Gastroesophageal sphincter (tissue), 4 donors: ENCODE measurements at regions not wholly inside any gene's neighbourhood (a gene's known extent, or its start where the extent isn't known, plus 50 kb on each side); places are given as distances from the start of the nearest gene placed in this dataset.
"Not testable (repeated sequence)": the region's sequence is repeated elsewhere in the genome, so short reads cannot be mapped to it uniquely, and the experiment has no call there.

Experiments
- ATAC-seq: fragments of 150-250 bp; one replicate; pipeline ENCODE4 v1.9.1; 2016; ENCODE audit warnings: mild to moderate bottlenecking, moderate library complexity
- H3K27ac ChIP-seq, 4 donors: fragments of 200-600 bp; sonication (generic) in 3 of 4; 1 replicate in 3 of 4; 2 replicates in 1 of 4; pipeline ENCODE4 v1.5.1; 2016 to 2019
- H3K27me3 ChIP-seq: fragments of 200-600 bp; sonication (generic); one replicate; pipeline ENCODE4 v1.5.1; 2019
- H3K36me3 ChIP-seq, 2 donors: fragments of 200-600 bp; sonication (generic); one replicate each; pipeline ENCODE4 v1.5.1; 2019; ENCODE audit warnings: control low read depth in 1 of 2
- H3K4me1 ChIP-seq, 3 donors: fragments of 200-600 bp; sonication (generic); 1 replicate in 2 of 3; 2 replicates in 1 of 3; pipeline ENCODE4 v1.5.1; 2016 to 2019; ENCODE audit warnings: control low read depth in 2 of 3
- H3K4me3 ChIP-seq, 2 donors: fragments of 200-600 bp; sonication (generic); one replicate each; pipeline ENCODE4 v1.5.1; 2019; ENCODE audit warnings: mild to moderate bottlenecking in 1 of 2, moderate library complexity in 1 of 2
- H3K9me3 ChIP-seq, 3 donors: fragments of 200-600 bp; sonication (generic); one replicate each; pipeline ENCODE4 v1.5.1; 2017 to 2019; ENCODE audit warnings: control low read depth in 2 of 3
- EP300 ChIP-seq: sonication (generic); formaldehyde crosslinking; IDR thresholded peaks from one replicate; pipeline ENCODE4 v1.6.1; 2017; ENCODE audit warnings: antibody characterized with exemption, mild to moderate bottlenecking
- POLR2A ChIP-seq, 2 donors: fragments of 450-650 bp; IDR thresholded peaks; one replicate each; pipeline ENCODE4 v1.6.1; 2017; ENCODE audit warnings: antibody characterized with exemption in 2 of 2, mild to moderate bottlenecking in 2 of 2, moderate library complexity in 1 of 2
- POLR2AphosphoS5 ChIP-seq: sonication (generic); formaldehyde crosslinking; IDR thresholded peaks from one replicate; pipeline ENCODE4 v1.6.1; 2017; ENCODE audit warnings: antibody characterized with exemption
- WGBS, 2 donors: methylation state at CpG; one replicate each; pipeline ENCODE4 v1.1.5; 2018; ENCODE audit warnings: low coverage in 1 of 2; 5-methylcytosine and 5-hydroxymethylcytosine counted together
- TF ChIP-seq, protein P1 (sequence below), 4 experiments: fragments of 200-600 bp in 2 of 4; fragments of 450-650 bp in 2 of 4; sonication (generic) in 1 of 4; IDR thresholded peaks; one replicate each; pipeline ENCODE4 v1.5.1; 2017 to 2019; ENCODE audit warnings: antibody characterized with exemption in 4 of 4, mild to moderate bottlenecking in 2 of 4, moderate library complexity in 2 of 4

DNA sequence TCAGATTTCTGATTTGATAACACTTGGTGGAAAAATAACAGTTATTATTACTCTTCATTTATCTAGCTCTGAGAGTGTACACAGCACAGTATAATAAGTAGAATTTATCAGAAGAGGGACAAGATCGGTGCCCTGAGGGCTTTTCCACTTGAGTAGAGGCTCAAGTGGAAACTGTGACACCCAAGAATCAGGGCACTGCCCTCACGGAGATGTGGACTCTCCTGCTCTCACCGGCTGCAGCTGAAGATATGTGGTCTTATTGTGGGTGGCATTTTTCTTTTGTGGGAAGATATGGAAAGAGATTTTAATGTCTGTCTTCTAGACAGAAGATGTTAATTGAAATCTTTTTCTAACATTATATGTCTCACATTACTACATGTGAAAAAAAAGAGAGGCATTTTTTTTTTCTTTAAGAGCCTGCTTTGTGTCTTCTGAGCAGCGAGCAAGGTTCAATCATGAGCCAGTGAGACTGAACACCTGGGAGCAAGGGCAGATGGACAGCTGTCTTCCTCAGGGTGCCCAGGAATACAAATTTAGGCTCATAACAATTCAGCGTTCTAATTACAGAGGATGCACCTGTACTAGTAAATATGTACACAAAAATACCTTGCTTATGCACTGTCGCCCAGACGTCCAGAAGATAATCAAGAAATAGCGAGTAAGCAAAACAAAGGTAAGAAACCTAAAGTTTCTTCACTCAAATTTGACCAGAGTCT lies 1098.2 kb upstream of the FANCL start:
- WGBS, 2 donors: 62 to 67% methylated on average over 8 of the region's 8 CpGs
- no peak overlapping the region for H3K4me3 ChIP-seq
- TF ChIP-seq POLR2AphosphoS5 (no peak), EP300 (no peak)
- no peaks in the 10 kb centered on the region for H3K36me3 ChIP-seq
- H3K27me3 ChIP-seq: no peaks in the 10 kb centered on the region
- H3K27ac ChIP-seq: no peak overlapping the region
- no peaks in the 10 kb centered on the region for H3K9me3 ChIP-seq
- no peaks in the 10 kb centered on the region for H3K4me1 ChIP-seq
- no peak for ATAC-seq

DNA sequence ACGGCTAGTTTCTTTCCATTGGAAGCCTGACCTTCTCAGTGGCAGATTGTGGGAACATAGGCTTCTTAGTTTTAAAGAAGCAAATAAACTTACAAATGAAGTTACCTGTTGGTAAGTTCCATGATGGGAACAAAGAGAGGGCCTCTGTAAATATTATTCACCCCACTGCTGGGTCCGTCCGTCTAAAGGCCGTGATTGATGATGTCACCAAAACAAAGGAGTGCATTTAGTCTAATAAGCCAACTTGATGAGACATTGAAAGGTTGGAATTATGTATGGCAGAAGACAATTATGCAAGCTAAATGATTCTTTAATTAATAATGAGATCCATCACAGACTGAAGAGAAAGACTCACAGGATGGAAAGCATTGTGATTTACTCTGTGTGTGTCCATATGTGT lies 1091.9 kb upstream of the FANCL start:
- Histone ChIP-seq H3K9me3 (no peaks in the 10 kb centered on the region), H3K27ac (no peak overlapping the region), H3K36me3 (no peaks in the 10 kb centered on the region), H3K27me3 (no peaks in the 10 kb centered on the region), H3K4me1 (no peaks in the 10 kb centered on the region), H3K4me3 (no peak overlapping the region)
- no peak for TF ChIP-seq POLR2A (IDR thresholded peaks at IDR 0.05)
- no peak for TF ChIP-seq POLR2AphosphoS5
- no peak for TF ChIP-seq EP300
- TF ChIP-seq, protein P1, sequence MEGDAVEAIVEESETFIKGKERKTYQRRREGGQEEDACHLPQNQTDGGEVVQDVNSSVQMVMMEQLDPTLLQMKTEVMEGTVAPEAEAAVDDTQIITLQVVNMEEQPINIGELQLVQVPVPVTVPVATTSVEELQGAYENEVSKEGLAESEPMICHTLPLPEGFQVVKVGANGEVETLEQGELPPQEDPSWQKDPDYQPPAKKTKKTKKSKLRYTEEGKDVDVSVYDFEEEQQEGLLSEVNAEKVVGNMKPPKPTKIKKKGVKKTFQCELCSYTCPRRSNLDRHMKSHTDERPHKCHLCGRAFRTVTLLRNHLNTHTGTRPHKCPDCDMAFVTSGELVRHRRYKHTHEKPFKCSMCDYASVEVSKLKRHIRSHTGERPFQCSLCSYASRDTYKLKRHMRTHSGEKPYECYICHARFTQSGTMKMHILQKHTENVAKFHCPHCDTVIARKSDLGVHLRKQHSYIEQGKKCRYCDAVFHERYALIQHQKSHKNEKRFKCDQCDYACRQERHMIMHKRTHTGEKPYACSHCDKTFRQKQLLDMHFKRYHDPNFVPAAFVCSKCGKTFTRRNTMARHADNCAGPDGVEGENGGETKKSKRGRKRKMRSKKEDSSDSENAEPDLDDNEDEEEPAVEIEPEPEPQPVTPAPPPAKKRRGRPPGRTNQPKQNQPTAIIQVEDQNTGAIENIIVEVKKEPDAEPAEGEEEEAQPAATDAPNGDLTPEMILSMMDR (IDR thresholded peaks at IDR 0.05): no peak
- WGBS, 2 donors: 66 to 75% methylated on average over 4 of the region's 4 CpGs
- ATAC-seq: no peak

DNA sequence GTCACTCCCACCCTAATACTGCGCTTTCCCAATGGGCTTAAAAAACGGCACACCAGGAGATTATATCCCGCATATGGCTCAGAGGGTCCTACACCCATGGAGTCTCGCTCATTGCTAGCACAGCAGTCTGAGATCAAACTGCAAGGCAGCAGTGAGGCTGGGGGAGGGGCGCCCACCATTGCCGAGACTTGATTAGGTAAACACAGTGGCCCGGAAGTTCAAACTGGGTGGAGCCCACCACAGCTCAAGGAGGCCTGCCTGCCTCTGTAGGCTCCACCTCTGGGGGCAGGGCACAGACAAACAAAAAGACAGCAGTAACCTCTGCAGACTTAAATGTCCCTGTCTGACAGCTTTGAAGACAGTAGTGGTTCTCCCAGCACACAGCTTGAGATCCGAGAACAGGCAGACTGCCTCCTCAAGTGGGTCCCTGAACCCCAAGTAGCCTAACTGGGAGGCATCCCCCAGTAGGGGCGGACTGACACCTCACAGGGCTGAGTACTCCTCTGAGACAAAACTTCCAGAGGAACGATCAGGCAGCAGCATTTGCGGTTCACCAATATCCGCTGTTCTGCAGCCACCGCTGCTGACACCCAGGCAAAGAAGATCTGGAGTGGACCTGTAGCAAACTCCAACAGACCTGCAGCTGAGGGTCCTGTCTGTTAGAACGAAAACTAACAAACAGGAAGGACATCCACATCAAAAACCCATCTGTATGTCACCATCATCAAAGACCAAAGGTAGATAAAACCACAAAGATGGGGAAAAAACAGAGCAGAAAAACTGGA lies 1085.6 kb upstream of the FANCL start:
- H3K27me3 ChIP-seq, H3K4me3 ChIP-seq, H3K27ac ChIP-seq, H3K4me1 ChIP-seq, ATAC-seq, H3K36me3 ChIP-seq: not testable (repeated sequence)
- H3K9me3 ChIP-seq: peaks cover 0 to 10% (median 0%) of the 10 kb centered on the region in 3 donors
- WGBS, 2 donors: 80 to 90% methylated on average over 3 to 6 of the region's 14 CpGs

DNA sequence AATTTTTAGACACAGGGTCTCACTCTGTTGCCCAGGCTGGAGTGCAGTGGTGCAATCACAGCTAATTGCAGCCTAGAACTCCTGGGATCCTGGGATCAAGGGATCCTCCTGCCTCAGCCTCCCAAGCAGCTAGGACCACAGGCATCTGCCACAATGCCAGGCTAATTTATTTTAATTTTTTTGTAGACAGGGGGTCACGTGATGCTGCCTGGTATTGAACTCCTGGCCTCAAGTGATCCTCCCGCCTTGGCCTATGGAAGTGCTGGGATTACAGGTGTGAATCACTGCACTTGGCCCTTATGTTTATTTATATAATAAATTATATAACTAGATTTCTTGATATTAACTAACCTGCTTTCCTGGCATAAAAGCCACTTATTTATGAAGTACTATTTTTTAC lies 1081.7 kb upstream of the FANCL start:
- no peaks in the 10 kb centered on the region for H3K27me3 ChIP-seq
- H3K36me3 ChIP-seq: no peaks in the 10 kb centered on the region
- H3K4me1 ChIP-seq: no peaks in the 10 kb centered on the region
- ATAC-seq: no peak
- peaks cover 0 to 10% (median 0%) of the 10 kb centered on the region in 3 donors for H3K9me3 ChIP-seq
- 100% methylated on average over 1 of the region's 2 CpGs; no CpG with 5 or more reads in 1 of the 2 donors for WGBS, 2 donors
- H3K4me3 ChIP-seq: no peak overlapping the region
- TF ChIP-seq EP300: no peak
- no peak for TF ChIP-seq POLR2A (IDR thresholded peaks at IDR 0.05)
- no peak for TF ChIP-seq POLR2AphosphoS5
- TF ChIP-seq, protein P1 (IDR thresholded peaks at IDR 0.05): no peak
- H3K27ac ChIP-seq: no peak overlapping the region

DNA sequence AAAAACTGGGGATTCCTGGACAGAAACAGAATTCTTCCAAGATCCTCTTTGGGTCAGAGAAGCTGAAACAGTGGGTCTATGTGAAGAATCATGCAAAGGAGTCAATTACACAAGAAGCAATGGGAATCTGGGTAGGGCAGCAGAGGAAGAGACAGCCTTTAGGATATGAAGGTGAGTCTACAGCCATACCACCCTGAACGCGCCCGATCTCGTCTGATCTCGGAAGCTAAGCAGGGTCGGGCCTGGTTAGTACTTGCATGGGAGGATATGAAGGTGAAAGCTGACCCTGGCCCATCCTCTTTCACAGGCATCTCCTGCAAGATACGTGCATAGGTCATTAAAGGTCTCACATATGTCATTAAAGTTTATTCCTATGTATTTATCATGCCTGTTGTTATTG lies 1080.9 kb upstream of the FANCL start:
- Histone ChIP-seq H3K27me3 (no peaks in the 10 kb centered on the region), H3K27ac (no peak overlapping the region), H3K4me1 (no peaks in the 10 kb centered on the region), H3K4me3 (no peak overlapping the region), H3K36me3 (no peaks in the 10 kb centered on the region), H3K9me3 (peaks cover 0 to 9% (median 0%) of the 10 kb centered on the region in 3 donors)
- WGBS, 2 donors: 82 to 97% methylated on average over 5 to 7 of the region's 7 CpGs
- TF ChIP-seq EP300 (no peak), POLR2AphosphoS5 (no peak), POLR2A (IDR thresholded peaks at IDR 0.05) (no peak)
- TF ChIP-seq, protein P1 (IDR thresholded peaks at IDR 0.05): no peak
- no peak for ATAC-seq
